ENCODE measurements at regions not wholly inside any gene's neighbourhood (a gene's known extent, or its start where the extent isn't known, plus 50 kb on each side); places are given as distances from the start of the nearest gene placed in this dataset.

GRCh38 chr3:109772520-109772919, 435.2 kb upstream of the DPPA4 start:
- H3K4me3 ChIP-seq (ENCODE audit: low read depth, low read length) = no peak overlapping the region
- peak; percentile 1 for DNase-seq (ENCODE audit: low read depth)
- TF ChIP-seq CTCF (IDR thresholded peaks at IDR 0.05; ENCODE audit: insufficient read depth, low read depth, low read length) = no peak

GRCh38 chr3:109774108-109774507, 436.8 kb upstream of the DPPA4 start:
- no peak overlapping the region for H3K4me3 ChIP-seq (ENCODE audit: low read depth, low read length)
- DNase-seq (ENCODE audit: low read depth) = no peak
- no peak for TF ChIP-seq CTCF (IDR thresholded peaks at IDR 0.05; ENCODE audit: insufficient read depth, low read depth, low read length)

- no peak overlapping the region for H3K4me3 ChIP-seq (ENCODE audit: low read depth, low read length)
- no peak for TF ChIP-seq CTCF (IDR thresholded peaks at IDR 0.05; ENCODE audit: insufficient read depth, low read depth, low read length)
- no peak for DNase-seq (ENCODE audit: low read depth)
Observed at GRCh38 chr3:109784285-109784684, 446.9 kb upstream of the DPPA4 start.

- no peak overlapping the region for H3K4me3 ChIP-seq (ENCODE audit: low read depth, low read length)
- no peak for DNase-seq (ENCODE audit: low read depth)
- TF ChIP-seq CTCF (IDR thresholded peaks at IDR 0.05; ENCODE audit: insufficient read depth, low read depth, low read length) = no peak
Observed at GRCh38 chr3:109784852-109785631, 447.7 kb upstream of the DPPA4 start.

- DNase-seq (ENCODE audit: low read depth) = no peak
- no peak overlapping the region for H3K4me3 ChIP-seq (ENCODE audit: low read depth, low read length)
- TF ChIP-seq CTCF (IDR thresholded peaks at IDR 0.05; ENCODE audit: insufficient read depth, low read depth, low read length) = peak; percentile 45
Observed at GRCh38 chr3:109803274-109803673, 465.9 kb upstream of the DPPA4 start.

GRCh38 chr3:109804697-109805096, 467.4 kb upstream of the DPPA4 start:
- DNase-seq (ENCODE audit: low read depth) = no peak
- TF ChIP-seq CTCF (IDR thresholded peaks at IDR 0.05; ENCODE audit: insufficient read depth, low read depth, low read length) = no peak
- no peak overlapping the region for H3K4me3 ChIP-seq (ENCODE audit: low read depth, low read length)

- no peak overlapping the region for H3K4me3 ChIP-seq (ENCODE audit: low read depth, low read length)
- peak; percentile 7 for DNase-seq (ENCODE audit: low read depth)
- TF ChIP-seq CTCF (IDR thresholded peaks at IDR 0.05; ENCODE audit: insufficient read depth, low read depth, low read length) = no peak
Observed at GRCh38 chr3:109806929-109807328, 469.6 kb upstream of the DPPA4 start.
